Mesenchymal stem cell (in vitro differentiated cells and primary cell): ENCODE measurements at regions not wholly inside any gene's neighbourhood (a gene's known extent, or its start where the extent isn't known, plus 50 kb on each side); places are given as distances from the start of the nearest gene placed in this dataset.

Experiments used
- DNase-seq: peaks from one replicate; pipeline ENCODE4 v3.0.0-alpha.2; 2013
- H2AFZ ChIP-seq: one replicate; pipeline ENCODE4 v1.6.1; 2013; ENCODE audit warnings: low read depth, mild to moderate bottlenecking, control low read depth, inconsistent platforms, low read length, moderate library complexity
- H2AK5ac ChIP-seq: 2 replicates; pipeline ENCODE4 v1.6.1; 2013; ENCODE audit warnings: low read length, moderate library complexity, mild to moderate bottlenecking, inconsistent platforms; ENCODE audit not compliant: severe bottlenecking
- H2BK120ac ChIP-seq: one replicate; pipeline ENCODE4 v1.6.1; 2013; ENCODE audit warnings: low read depth, mild to moderate bottlenecking, inconsistent platforms, low read length, moderate library complexity
- H2BK12ac ChIP-seq, 2 experiments: one replicate each; pipeline ENCODE4 v1.6.1; 2013; ENCODE audit warnings: inconsistent platforms in 2 of 2, low read length in 2 of 2, mild to moderate bottlenecking in 2 of 2, moderate library complexity in 2 of 2, control low read depth in 1 of 2
- H2BK15ac ChIP-seq: one replicate; pipeline ENCODE4 v1.6.1; 2013; ENCODE audit warnings: mild to moderate bottlenecking, low read depth, inconsistent platforms; ENCODE audit not compliant: poor library complexity, severe bottlenecking
- H2BK5ac ChIP-seq: 2 replicates; pipeline ENCODE4 v1.6.1; 2013; ENCODE audit warnings: low read depth, mild to moderate bottlenecking, low read length, control low read depth, inconsistent platforms; ENCODE audit not compliant: poor library complexity, severe bottlenecking
- H3K14ac ChIP-seq, 2 experiments: one replicate each; pipeline ENCODE4 v1.6.1; 2013; ENCODE audit warnings: inconsistent platforms in 2 of 2, low read length in 2 of 2, control low read depth in 1 of 2, mild to moderate bottlenecking in 1 of 2, moderate library complexity in 1 of 2
- H3K18ac ChIP-seq, 2 experiments: one replicate each; pipeline ENCODE4 v1.6.1; 2013; ENCODE audit warnings: inconsistent platforms in 2 of 2, low read length in 2 of 2, control low read depth in 1 of 2, low read depth in 1 of 2, mild to moderate bottlenecking in 1 of 2
- H3K23ac ChIP-seq, 2 experiments: one replicate each; pipeline ENCODE4 v1.6.1; 2013; ENCODE audit warnings: inconsistent platforms in 2 of 2, low read length in 2 of 2, mild to moderate bottlenecking in 2 of 2, moderate library complexity in 2 of 2, control low read depth in 1 of 2
- H3K27ac ChIP-seq: 2 replicates; pipeline ENCODE4 v1.5.1; 2013; ENCODE audit warnings: mild to moderate bottlenecking, moderate library complexity, low read length, control low read depth, inconsistent platforms; ENCODE audit not compliant: poor library complexity, severe bottlenecking
- H3K27me3 ChIP-seq, 2 experiments: 2 replicates each; pipeline versions ENCODE4 v1.6.1 to v1.7.0; 2013; ENCODE audit warnings: low read length in 2 of 2, mild to moderate bottlenecking in 2 of 2, moderate library complexity in 2 of 2, control low read depth in 1 of 2, inconsistent platforms in 1 of 2; ENCODE audit not compliant: control insufficient read depth in 1 of 2, insufficient read depth in 1 of 2
- H3K36me3 ChIP-seq, 2 experiments: 2 replicates each; pipeline versions ENCODE4 v1.6.1 to v1.7.0; 2013; ENCODE audit warnings: low read length in 2 of 2, control low read depth in 1 of 2, inconsistent platforms in 1 of 2, low read depth in 1 of 2, mild to moderate bottlenecking in 1 of 2; ENCODE audit not compliant: insufficient read depth in 2 of 2, control insufficient read depth in 1 of 2
- H3K4ac ChIP-seq, 2 experiments: one replicate each; pipeline ENCODE4 v1.6.1; 2013; ENCODE audit warnings: inconsistent platforms in 2 of 2, low read length in 2 of 2, mild to moderate bottlenecking in 2 of 2, moderate library complexity in 2 of 2, control low read depth in 1 of 2, low read depth in 1 of 2
- H3K4me1 ChIP-seq: 2 replicates; pipeline ENCODE4 v1.6.1; 2013; ENCODE audit warnings: low read depth, low read length, control low read depth; ENCODE audit not compliant: control insufficient read depth, insufficient read depth
- H3K4me2 ChIP-seq: 2 replicates; pipeline ENCODE4 v1.6.1; 2013; ENCODE audit warnings: low read length, mild to moderate bottlenecking, inconsistent platforms; ENCODE audit not compliant: poor library complexity, severe bottlenecking
- H3K4me3 ChIP-seq, 2 experiments: 2 replicates each; pipeline versions ENCODE4 v1.5.1 to v1.7.0; 2013; ENCODE audit warnings: low read length in 2 of 2, mild to moderate bottlenecking in 2 of 2, control low read depth in 1 of 2, low read depth in 1 of 2; ENCODE audit not compliant: insufficient read depth in 1 of 2
- H3K79me1 ChIP-seq: replicated peaks from 2 replicates; pipeline ENCODE4 v1.6.1; 2013; ENCODE audit warnings: mild to moderate bottlenecking, control low read depth, low read length, inconsistent platforms; ENCODE audit not compliant: poor library complexity, severe bottlenecking
- H3K9ac ChIP-seq: 2 replicates; pipeline ENCODE4 v1.7.0; 2013; ENCODE audit warnings: mild to moderate bottlenecking, low read length, moderate library complexity
- H3K9me3 ChIP-seq: 2 replicates; pipeline ENCODE4 v1.7.0; 2013; ENCODE audit warnings: mild to moderate bottlenecking, low read length; ENCODE audit not compliant: control insufficient read depth
- H4K8ac ChIP-seq: one replicate; pipeline ENCODE4 v1.6.1; 2013; ENCODE audit warnings: inconsistent platforms, mild to moderate bottlenecking, low read length, moderate library complexity
- H4K91ac ChIP-seq: one replicate; pipeline ENCODE4 v1.6.1; 2013; ENCODE audit warnings: mild to moderate bottlenecking, low read length, inconsistent platforms
- WGBS: methylation state at CpG from one replicate; pipeline ENCODE4 v1.1.7; 2013; ENCODE audit warnings: mixed read lengths; 5-methylcytosine and 5-hydroxymethylcytosine counted together

DNA sequence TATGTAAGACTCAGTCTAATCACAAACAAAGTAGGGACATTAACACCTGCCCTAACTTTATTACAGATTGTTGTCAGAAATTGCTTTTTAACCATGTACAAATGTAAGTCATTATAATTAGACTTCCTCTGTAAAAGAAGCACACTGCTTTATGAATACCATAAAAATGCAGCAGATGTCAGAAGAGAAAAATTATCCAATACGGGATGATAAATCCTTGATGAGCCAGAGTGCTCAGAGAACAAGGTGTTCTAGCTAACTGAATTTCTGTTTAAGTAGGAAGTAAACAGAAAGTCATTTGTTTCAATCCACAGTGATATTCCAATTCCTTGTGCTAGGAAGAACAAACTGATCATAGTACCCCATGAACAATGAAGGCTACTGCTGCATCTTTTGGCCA lies 54.6 kb upstream of the BMPER start:
- Histone ChIP-seq H4K91ac (no peak overlapping the region), H3K79me1 (no peaks in the 10 kb centered on the region), H2BK15ac (no peak overlapping the region), H2BK5ac (no peak overlapping the region), H3K4me1 (no peaks in the 10 kb centered on the region), H3K9me3 (no peaks in the 10 kb centered on the region), H3K14ac (no peak overlapping the region), H3K4me2 (no peak overlapping the region), H2AK5ac (no peak overlapping the region), H3K4me3 (no peak overlapping the region), H3K9ac (no peak overlapping the region), H3K27me3 (no peaks in the 10 kb centered on the region), H3K27ac (no peak overlapping the region), H2BK120ac (no peak overlapping the region), H3K36me3 (no peaks in the 10 kb centered on the region), H3K18ac (no peak overlapping the region), H4K8ac (no peak overlapping the region), H2BK12ac (no peak overlapping the region), H2AFZ (no peak overlapping the region), H3K23ac (no peak overlapping the region), H3K4ac (no peak overlapping the region)
- DNase-seq: no peak
- WGBS: 100% methylated on average over 1 of the region's 1 CpG

DNA sequence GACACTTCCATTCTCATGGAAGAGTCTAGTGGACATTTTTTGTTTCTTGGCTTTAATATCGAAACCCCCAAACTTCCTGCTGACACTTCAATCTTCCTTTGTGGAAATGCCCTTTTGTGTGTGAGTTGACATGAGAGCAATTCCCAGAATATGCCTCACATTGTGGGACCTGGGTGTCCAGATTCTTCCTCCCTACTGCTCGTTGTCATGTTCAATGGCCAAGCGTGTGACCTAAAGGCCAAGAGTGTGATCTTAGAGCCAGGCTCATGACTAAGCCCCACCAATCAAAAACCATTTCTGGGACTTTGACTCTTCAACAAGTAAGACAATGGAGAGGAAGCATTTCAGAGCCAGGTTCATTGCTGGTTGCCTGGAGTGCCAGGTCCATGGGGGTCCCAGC lies 52.5 kb upstream of the BMPER start:
- Histone ChIP-seq H2AFZ (no peak overlapping the region), H3K4me2 (no peak overlapping the region), H3K4me1 (peaks cover 1% of the 10 kb centered on the region), H3K4ac (no peak overlapping the region), H3K36me3 (no peaks in the 10 kb centered on the region), H3K27ac (no peak overlapping the region), H4K8ac (no peak overlapping the region), H3K18ac (peak overlapping the region in 1 of 2 experiments; percentile 44), H3K23ac (no peak overlapping the region), H2BK15ac (no peak overlapping the region), H3K14ac (no peak overlapping the region), H3K4me3 (no peak overlapping the region), H2BK12ac (peak overlapping the region; percentile 94), H4K91ac (no peak overlapping the region), H3K9ac (peak overlapping the region; percentile 65), H2BK120ac (peak overlapping the region; percentile 50), H3K79me1 (no peaks in the 10 kb centered on the region), H3K9me3 (no peaks in the 10 kb centered on the region), H2BK5ac (no peak overlapping the region), H3K27me3 (no peaks in the 10 kb centered on the region), H2AK5ac (no peak overlapping the region)
- WGBS: 97% methylated on average over 3 of the region's 3 CpGs
- no peak for DNase-seq

DNA sequence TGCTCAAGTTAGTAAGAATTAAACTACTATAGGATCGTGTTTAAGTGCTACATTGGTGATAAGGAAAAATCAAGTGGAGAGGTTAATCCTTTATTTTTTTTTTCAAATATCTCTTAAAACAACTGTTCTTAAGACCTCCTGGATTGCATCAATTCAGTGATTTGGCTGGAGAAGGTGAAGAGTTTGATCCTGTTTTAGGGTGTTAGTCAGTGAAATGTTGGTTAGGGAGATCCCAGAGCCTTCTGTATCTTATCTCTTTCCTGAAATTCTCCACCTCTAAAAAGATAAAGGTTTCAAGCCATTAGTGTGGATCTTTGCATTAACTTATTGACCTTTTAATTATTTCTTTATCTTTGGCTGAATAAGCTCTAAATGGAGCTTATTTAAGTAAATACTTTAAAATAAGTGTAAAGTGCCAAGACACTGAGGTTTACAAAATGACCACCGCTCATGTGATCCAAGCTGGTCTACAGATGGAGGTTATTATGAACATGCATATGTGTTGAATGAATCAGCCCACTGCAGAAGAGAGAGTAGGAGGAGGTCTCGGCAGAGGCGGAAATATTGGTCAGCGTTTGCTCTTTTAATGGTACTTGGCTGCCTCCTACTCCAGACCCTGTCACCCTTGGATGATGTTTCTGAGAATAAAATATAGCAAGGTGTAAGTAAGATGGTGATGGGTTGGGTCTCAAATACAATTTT lies 51.8 kb upstream of the BMPER start:
- Histone ChIP-seq H3K4me1 (peaks cover 1% of the 10 kb centered on the region), H3K9me3 (no peaks in the 10 kb centered on the region), H3K9ac (peak overlapping the region; percentile 65), H3K27me3 (no peaks in the 10 kb centered on the region), H2BK120ac (no peak overlapping the region), H3K4ac (no peak overlapping the region), H2AFZ (no peak overlapping the region), H4K91ac (no peak overlapping the region), H3K18ac (no peak overlapping the region), H2BK12ac (no peak overlapping the region), H3K4me2 (no peak overlapping the region), H3K36me3 (no peaks in the 10 kb centered on the region), H2BK5ac (no peak overlapping the region), H3K23ac (no peak overlapping the region), H4K8ac (no peak overlapping the region), H2BK15ac (no peak overlapping the region), H3K14ac (no peak overlapping the region), H2AK5ac (no peak overlapping the region), H3K79me1 (no peaks in the 10 kb centered on the region), H3K27ac (no peak overlapping the region), H3K4me3 (no peak overlapping the region)
- peak; percentile 71 for DNase-seq
- WGBS: 22% methylated on average over 4 of the region's 5 CpGs

DNA sequence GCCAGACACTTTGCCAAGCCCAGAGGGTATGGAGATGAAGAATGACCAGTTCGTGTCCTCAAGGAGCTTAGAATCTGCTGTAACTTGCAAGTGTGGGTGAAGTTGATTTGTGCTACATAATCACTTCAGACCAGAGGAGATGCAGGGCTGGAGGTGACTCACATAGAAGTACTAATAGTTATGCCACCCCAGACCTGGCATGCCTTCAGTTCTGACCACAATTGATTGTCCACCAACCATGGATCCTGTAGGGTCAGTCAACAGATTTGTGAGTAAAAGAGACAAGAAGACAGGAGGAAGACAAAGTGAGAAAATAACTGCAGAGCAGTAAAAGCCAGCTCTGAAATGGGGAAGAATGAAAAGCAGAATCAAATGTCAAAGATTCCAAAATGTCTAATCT lies 51.2 kb upstream of the BMPER start:
- H3K4me3 ChIP-seq: no peak overlapping the region
- peak overlapping the region in 1 of 2 experiments; percentile 49 for H3K18ac ChIP-seq
- WGBS: 73% methylated on average over 1 of the region's 1 CpG
- no peak overlapping the region for H3K23ac ChIP-seq
- H3K9me3 ChIP-seq: no peaks in the 10 kb centered on the region
- H3K36me3 ChIP-seq: no peaks in the 10 kb centered on the region
- no peak overlapping the region for H2AFZ ChIP-seq
- H2AK5ac ChIP-seq: no peak overlapping the region
- no peak overlapping the region for H2BK120ac ChIP-seq
- H3K14ac ChIP-seq: no peak overlapping the region
- no peaks in the 10 kb centered on the region for H3K27me3 ChIP-seq
- H2BK15ac ChIP-seq: no peak overlapping the region
- H4K91ac ChIP-seq: no peak overlapping the region
- peak overlapping the region; percentile 31 for H3K9ac ChIP-seq
- DNase-seq: peak; percentile 51
- no peaks in the 10 kb centered on the region for H3K79me1 ChIP-seq
- H2BK5ac ChIP-seq: no peak overlapping the region
- no peak overlapping the region for H3K27ac ChIP-seq
- H3K4me2 ChIP-seq: no peak overlapping the region
- peaks cover 1% of the 10 kb centered on the region for H3K4me1 ChIP-seq
- H3K4ac ChIP-seq: peak overlapping the region in 1 of 2 experiments; percentile 76
- H4K8ac ChIP-seq: no peak overlapping the region
- H2BK12ac ChIP-seq: peak overlapping the region in 1 of 2 experiments; percentile 20
